T-helper 17 cell (primary cell): ENCODE measurements at regions not wholly inside any gene's neighbourhood (a gene's known extent, or its start where the extent isn't known, plus 50 kb on each side); places are given as distances from the start of the nearest gene placed in this dataset.

Source experiments
- ATAC-seq: fragments of 150-1000 bp; cut with Tn5 transposase; 2 replicates; pipeline ENCODE4 v1.10.0; 2021; ENCODE audit warnings: mild to moderate bottlenecking, moderate library complexity
- DNase-seq, 3 donors: peaks; one replicate each; pipeline versions ENCODE4 v3.0.0 to v3.0.0-alpha.2; 2020 to 2021
- H3K9me3 ChIP-seq: one replicate; pipeline ENCODE4 v1.7.0; 2013; ENCODE audit warnings: low read length, mild to moderate bottlenecking; ENCODE audit not compliant: control insufficient read depth, poor library complexity, severe bottlenecking
- H3K27ac Mint-ChIP-seq: one replicate; pipeline ENCODE4 v1.8.0; 2022; ENCODE audit warnings: mild to moderate bottlenecking, moderate library complexity, mixed read lengths
- H3K27me3 Mint-ChIP-seq: one replicate; pipeline ENCODE4 v1.8.0; 2022; ENCODE audit warnings: mixed read lengths
- H3K36me3 Mint-ChIP-seq: one replicate; pipeline ENCODE4 v1.8.0; 2022; ENCODE audit warnings: low read depth, mixed read lengths
- H3K4me1 Mint-ChIP-seq: one replicate; pipeline ENCODE4 v1.8.0; 2022; ENCODE audit warnings: mild to moderate bottlenecking, mixed read lengths
- H3K4me3 Mint-ChIP-seq: one replicate; pipeline ENCODE4 v1.8.0; 2022; ENCODE audit warnings: mild to moderate bottlenecking, moderate library complexity, mixed read lengths

- ATAC-seq: no peak
- no peaks in the 10 kb centered on the region for H3K36me3 Mint-ChIP-seq
These were observed 57.9 kb upstream of the SLC5A9 start for GRCh38 chr1:48164571-48164970.

GRCh38 chr1:48160486-48161132, 61.9 kb upstream of the SLC5A9 start:
- Mint-ChIP-seq H3K4me3 (no peak overlapping the region), H3K36me3 (no peaks in the 10 kb centered on the region), H3K27me3 (peaks cover 4% of the 10 kb centered on the region), H3K27ac (no peak overlapping the region), H3K4me1 (no peaks in the 10 kb centered on the region)
- DNase-seq (no peak), ATAC-seq (no peak)
- no peaks in the 10 kb centered on the region for H3K9me3 ChIP-seq

More at GRCh38 chr1:48164571-48164970, 57.9 kb upstream of the SLC5A9 start:
- Mint-ChIP-seq H3K27ac (no peak overlapping the region), H3K27me3 (peaks cover 4% of the 10 kb centered on the region), H3K4me1 (no peaks in the 10 kb centered on the region), H3K4me3 (no peak overlapping the region)
- H3K9me3 ChIP-seq: no peaks in the 10 kb centered on the region
- DNase-seq: no peak

DNA sequence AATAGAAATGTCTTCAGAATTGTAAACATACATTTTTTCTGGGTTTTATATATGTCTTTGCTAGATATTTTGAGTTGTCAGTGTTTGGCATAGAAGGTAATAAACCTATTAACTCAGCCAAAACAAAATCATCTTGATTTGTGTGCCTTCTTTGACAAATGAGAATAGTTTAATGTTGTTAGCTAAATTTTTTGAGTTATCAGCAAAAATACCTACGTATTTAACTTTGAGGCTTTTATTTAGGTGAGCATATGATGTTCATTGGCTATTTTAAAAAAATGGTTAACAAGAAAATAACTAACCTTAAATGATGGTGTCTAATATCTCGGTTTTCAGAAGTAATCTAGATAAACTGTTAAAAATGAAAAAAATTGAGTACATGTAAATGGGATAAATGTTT, 83.2 kb upstream of the SLC5A9 start:
- Mint-ChIP-seq H3K27ac (no peak overlapping the region), H3K36me3 (no peaks in the 10 kb centered on the region), H3K27me3 (no peaks in the 10 kb centered on the region), H3K4me1 (no peaks in the 10 kb centered on the region), H3K4me3 (no peak overlapping the region)
- H3K9me3 ChIP-seq: no peaks in the 10 kb centered on the region
- DNase-seq: no peak
- ATAC-seq: no peak

GRCh38 chr1:48127735-48128685, 94.5 kb upstream of the SLC5A9 start:
- H3K9me3 ChIP-seq: no peaks in the 10 kb centered on the region
- Mint-ChIP-seq H3K36me3 (no peaks in the 10 kb centered on the region), H3K4me3 (no peak overlapping the region), H3K4me1 (no peaks in the 10 kb centered on the region), H3K27ac (no peak overlapping the region), H3K27me3 (peaks cover 25% of the 10 kb centered on the region)
- ATAC-seq: no peak
- no peak for DNase-seq

- Mint-ChIP-seq H3K4me1 (no peaks in the 10 kb centered on the region), H3K27me3 (peaks cover 25% of the 10 kb centered on the region), H3K4me3 (no peak overlapping the region), H3K27ac (no peak overlapping the region), H3K36me3 (no peaks in the 10 kb centered on the region)
- ATAC-seq (no peak), DNase-seq (no peak)
- H3K9me3 ChIP-seq: no peaks in the 10 kb centered on the region
These were observed 98.9 kb upstream of the SLC5A9 start for GRCh38 chr1:48123647-48124046.

GRCh38 chr1:48121955-48122354, 100.6 kb upstream of the SLC5A9 start:
- no peak overlapping the region for H3K4me3 Mint-ChIP-seq
- DNase-seq: no peak
- H3K27me3 Mint-ChIP-seq: peaks cover 25% of the 10 kb centered on the region
- ATAC-seq: no peak
- no peak overlapping the region for H3K27ac Mint-ChIP-seq
- H3K36me3 Mint-ChIP-seq: no peaks in the 10 kb centered on the region
- H3K4me1 Mint-ChIP-seq: no peaks in the 10 kb centered on the region
- no peaks in the 10 kb centered on the region for H3K9me3 ChIP-seq

- Mint-ChIP-seq H3K4me3 (no peak overlapping the region), H3K4me1 (no peaks in the 10 kb centered on the region), H3K27ac (no peak overlapping the region), H3K36me3 (no peaks in the 10 kb centered on the region), H3K27me3 (peaks cover 25% of the 10 kb centered on the region)
- no peaks in the 10 kb centered on the region for H3K9me3 ChIP-seq
- DNase-seq: no peak
- no peak for ATAC-seq
These were observed 101.9 kb upstream of the SLC5A9 start for GRCh38 chr1:48120621-48121020.

GRCh38 chr1:48115835-48116234, 106.7 kb upstream of the SLC5A9 start:
- Mint-ChIP-seq H3K4me1 (no peaks in the 10 kb centered on the region), H3K36me3 (peaks cover 2% of the 10 kb centered on the region), H3K27me3 (peaks cover 22% of the 10 kb centered on the region), H3K4me3 (no peak overlapping the region), H3K27ac (no peak overlapping the region)
- DNase-seq (no peak), ATAC-seq (no peak)
- H3K9me3 ChIP-seq: no peaks in the 10 kb centered on the region

GRCh38 chr1:48114596-48115382, 107.7 kb upstream of the SLC5A9 start:
- Mint-ChIP-seq H3K27ac (no peak overlapping the region), H3K4me1 (no peaks in the 10 kb centered on the region), H3K4me3 (no peak overlapping the region), H3K36me3 (peaks cover 2% of the 10 kb centered on the region), H3K27me3 (peaks cover 32% of the 10 kb centered on the region)
- ATAC-seq: no peak
- no peak for DNase-seq
- H3K9me3 ChIP-seq: no peaks in the 10 kb centered on the region

DNA sequence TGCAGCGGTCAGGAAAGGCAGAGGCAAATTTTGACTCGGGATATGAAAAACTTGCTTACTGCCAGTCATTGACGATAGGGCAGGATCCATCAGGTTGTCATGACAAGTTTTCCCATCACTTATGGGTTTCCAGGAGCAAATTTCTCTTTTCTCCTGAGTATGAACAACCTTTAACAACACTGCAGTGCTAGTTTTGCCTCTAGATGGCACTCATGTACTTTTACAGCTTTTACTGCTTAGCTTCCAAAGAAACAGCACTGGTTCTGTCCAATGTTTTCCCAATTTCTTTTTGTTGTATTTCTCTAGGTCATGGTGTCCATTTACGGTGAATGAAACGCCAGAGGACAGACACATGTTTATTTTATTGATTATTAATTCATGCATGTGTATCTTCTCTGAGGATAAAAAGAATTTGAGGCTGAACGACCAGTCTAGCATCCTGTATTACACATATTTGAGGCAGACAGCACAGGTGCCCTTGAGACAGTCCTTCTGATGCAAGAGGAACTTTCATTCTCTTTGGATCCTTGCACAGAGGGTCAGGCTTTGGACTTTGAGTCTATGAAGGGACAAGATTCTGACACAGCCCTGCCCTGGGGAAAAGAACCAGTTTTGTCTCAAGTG, 112.3 kb upstream of the TRABD2B start:
- Mint-ChIP-seq H3K27ac (no peak overlapping the region), H3K4me1 (peaks cover 3% of the 10 kb centered on the region), H3K36me3 (peaks cover 2% of the 10 kb centered on the region), H3K4me3 (no peak overlapping the region), H3K27me3 (peaks cover 41% of the 10 kb centered on the region)
- H3K9me3 ChIP-seq: no peaks in the 10 kb centered on the region
- ATAC-seq (no peak), DNase-seq (no peak)

DNA sequence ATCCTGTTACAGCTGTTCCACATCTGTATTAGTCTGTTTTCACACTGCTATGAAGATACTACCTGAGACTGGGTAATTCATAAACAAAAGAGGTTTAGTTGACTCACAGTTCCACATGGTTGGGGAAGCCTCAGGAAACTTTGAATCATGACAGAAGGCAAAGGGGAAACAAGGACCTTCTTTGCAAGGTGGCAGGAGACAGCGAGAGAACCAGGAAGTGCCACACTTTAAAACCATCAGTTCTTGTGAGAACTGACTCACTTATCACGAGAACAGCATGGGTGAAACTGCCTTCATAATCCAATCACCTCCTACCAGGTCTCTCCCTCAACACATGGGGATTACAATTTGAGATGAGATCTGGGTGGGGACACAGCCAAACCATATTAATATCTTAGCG, 110.3 kb upstream of the TRABD2B start:
- Mint-ChIP-seq H3K27ac (no peak overlapping the region), H3K4me3 (no peak overlapping the region), H3K27me3 (peaks cover 29% of the 10 kb centered on the region), H3K4me1 (peaks cover 3% of the 10 kb centered on the region), H3K36me3 (peaks cover 2% of the 10 kb centered on the region)
- DNase-seq: no peak
- no peaks in the 10 kb centered on the region for H3K9me3 ChIP-seq
- ATAC-seq: no peak

DNA sequence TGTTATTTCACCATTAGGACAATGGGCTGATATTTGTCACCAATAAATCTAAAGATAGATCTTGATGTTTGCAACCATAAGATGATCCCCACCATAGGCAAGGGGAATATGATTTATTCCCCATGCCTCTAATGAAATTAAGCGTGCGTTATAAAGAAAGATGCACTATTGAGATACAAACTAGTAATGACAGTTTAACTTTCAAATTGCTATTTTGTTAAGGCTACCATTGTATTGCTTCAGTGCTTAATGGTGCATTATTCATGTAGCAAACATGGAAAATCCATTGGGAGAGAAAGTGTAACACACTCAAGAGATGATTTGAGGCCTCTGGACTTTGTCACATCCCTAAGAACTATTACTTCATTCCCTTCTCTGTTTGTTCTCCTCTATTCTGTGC, 108.9 kb upstream of the TRABD2B start:
- no peaks in the 10 kb centered on the region for H3K36me3 Mint-ChIP-seq
- ATAC-seq (no peak), DNase-seq (no peak)
- no peak overlapping the region for H3K27ac Mint-ChIP-seq
- H3K4me1 Mint-ChIP-seq: peaks cover 3% of the 10 kb centered on the region
- H3K27me3 Mint-ChIP-seq: peaks cover 36% of the 10 kb centered on the region
- no peaks in the 10 kb centered on the region for H3K9me3 ChIP-seq
- H3K4me3 Mint-ChIP-seq: no peak overlapping the region

- no peak for DNase-seq
- no peak for ATAC-seq
- Mint-ChIP-seq H3K36me3 (no peaks in the 10 kb centered on the region), H3K4me1 (peaks cover 3% of the 10 kb centered on the region), H3K27me3 (peaks cover 36% of the 10 kb centered on the region), H3K27ac (no peak overlapping the region), H3K4me3 (no peak overlapping the region)
- no peaks in the 10 kb centered on the region for H3K9me3 ChIP-seq
These were observed 108.0 kb upstream of the TRABD2B start for GRCh38 chr1:48105165-48105564.
